Right lobe of liver (tissue), 4 donors: ENCODE measurements at regions not wholly inside any gene's neighbourhood (a gene's known extent, or its start where the extent isn't known, plus 50 kb on each side); places are given as distances from the start of the nearest gene placed in this dataset.

Experiments
- POLR2A ChIP-seq: fragments of 450-650 bp; IDR thresholded peaks from one replicate; pipeline ENCODE4 v1.6.1; 2017; ENCODE audit warnings: antibody characterized with exemption, mild to moderate bottlenecking
- TF ChIP-seq, protein P1 (sequence below), 4 donors: fragments of 200-600 bp in 3 of 4; fragments of 450-650 bp in 1 of 4; IDR thresholded peaks; one replicate each; pipeline versions ENCODE4 v1.5.1 to v1.8.0; 2016 to 2022; ENCODE audit warnings: antibody characterized with exemption in 4 of 4, mild to moderate bottlenecking in 2 of 4
- donor health status: DM: no; HTN: no; CAD: no.
- donor health status: DM: no; HTN: no; CAD: no.
- donor health status: DM: no; HTN: yes; CAD: no.

DNA sequence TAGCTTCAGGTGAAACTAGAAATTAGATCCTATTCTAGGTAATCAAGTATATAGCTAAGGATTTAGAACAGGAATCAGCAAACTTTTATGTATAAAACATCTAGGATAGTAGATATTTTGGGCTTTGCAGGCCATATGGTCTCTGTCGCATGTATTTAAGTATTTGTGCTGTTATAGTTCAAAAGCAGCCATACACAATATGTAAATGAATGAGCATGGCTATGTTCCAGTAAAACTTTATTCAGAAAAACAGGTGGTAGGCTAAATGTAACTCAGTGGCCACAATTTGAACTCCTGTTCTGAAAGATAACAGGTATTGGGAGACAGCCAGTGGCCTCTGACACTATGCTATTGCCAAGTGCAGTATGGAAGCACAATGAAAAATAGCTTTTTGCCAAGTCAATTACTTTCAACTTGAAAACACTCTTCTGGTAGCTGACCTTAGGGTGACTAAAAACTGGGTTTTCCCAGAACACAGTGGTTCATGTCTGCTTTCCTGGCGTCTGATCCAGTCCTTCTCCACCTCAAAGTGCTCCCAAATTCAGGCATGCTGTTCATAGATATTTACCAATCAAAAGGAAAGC is 304.7 kb upstream of the SYT4 start:
- TF ChIP-seq, protein P1, sequence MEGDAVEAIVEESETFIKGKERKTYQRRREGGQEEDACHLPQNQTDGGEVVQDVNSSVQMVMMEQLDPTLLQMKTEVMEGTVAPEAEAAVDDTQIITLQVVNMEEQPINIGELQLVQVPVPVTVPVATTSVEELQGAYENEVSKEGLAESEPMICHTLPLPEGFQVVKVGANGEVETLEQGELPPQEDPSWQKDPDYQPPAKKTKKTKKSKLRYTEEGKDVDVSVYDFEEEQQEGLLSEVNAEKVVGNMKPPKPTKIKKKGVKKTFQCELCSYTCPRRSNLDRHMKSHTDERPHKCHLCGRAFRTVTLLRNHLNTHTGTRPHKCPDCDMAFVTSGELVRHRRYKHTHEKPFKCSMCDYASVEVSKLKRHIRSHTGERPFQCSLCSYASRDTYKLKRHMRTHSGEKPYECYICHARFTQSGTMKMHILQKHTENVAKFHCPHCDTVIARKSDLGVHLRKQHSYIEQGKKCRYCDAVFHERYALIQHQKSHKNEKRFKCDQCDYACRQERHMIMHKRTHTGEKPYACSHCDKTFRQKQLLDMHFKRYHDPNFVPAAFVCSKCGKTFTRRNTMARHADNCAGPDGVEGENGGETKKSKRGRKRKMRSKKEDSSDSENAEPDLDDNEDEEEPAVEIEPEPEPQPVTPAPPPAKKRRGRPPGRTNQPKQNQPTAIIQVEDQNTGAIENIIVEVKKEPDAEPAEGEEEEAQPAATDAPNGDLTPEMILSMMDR (IDR thresholded peaks at IDR 0.05) = no peak
- no peak for TF ChIP-seq POLR2A
